K562 (cell line): ENCODE measurements at regions not wholly inside any gene's neighbourhood (a gene's known extent, or its start where the extent isn't known, plus 50 kb on each side); places are given as distances from the start of the nearest gene placed in this dataset.

Experiments used
- ADNP ChIP-seq: fragments of 200-800 bp; sonication (Bioruptor generic); IDR thresholded peaks from 2 replicates; pipeline ENCODE4 v1.6.1; 2016; ENCODE audit warnings: missing genetic modification characterization, missing compliant biosample characterization
- ARID2 ChIP-seq: fragments of 450-650 bp; IDR thresholded peaks from 2 replicates; pipeline ENCODE4 v1.6.1; 2017; ENCODE audit warnings: antibody characterized with exemption, mild to moderate bottlenecking
- CCNT2 ChIP-seq: IDR thresholded peaks from 2 replicates; pipeline ENCODE4 v1.6.1; 2011; ENCODE audit warnings: borderline replicate concordance, low read depth, mild to moderate bottlenecking, moderate library complexity, mixed read lengths, low read length; ENCODE audit not compliant: insufficient read length; ENCODE audit errors: extremely low read depth
- DPF2 ChIP-seq: fragments of 450-650 bp; IDR thresholded peaks from 2 replicates; pipeline ENCODE4 v1.6.1; 2016
- EP300 ChIP-seq: IDR thresholded peaks from 2 replicates; pipeline ENCODE4 v1.6.1; 2012; ENCODE audit warnings: low read length, improper control_type of control experiment
- GATA2 ChIP-seq: sonication (generic); formaldehyde crosslinking; IDR thresholded peaks from 2 replicates; pipeline ENCODE4 v1.4.0; 2020; ENCODE audit warnings: mild to moderate bottlenecking, missing genetic modification reagents
- KLF10 ChIP-seq: fragments of 250-450 bp; sonication (Bioruptor Pico); IDR thresholded peaks from 2 replicates; pipeline ENCODE4 v1.6.1; 2021; ENCODE audit warnings: matching md5 sums
- MCM3 ChIP-seq: fragments of 450-650 bp; IDR thresholded peaks from 2 replicates; pipeline ENCODE4 v1.6.1; 2016
- MEIS2 ChIP-seq: fragments of 450-650 bp; IDR thresholded peaks from 2 replicates; pipeline ENCODE4 v1.6.1; 2014; ENCODE audit warnings: mild to moderate bottlenecking; ENCODE audit not compliant: partially characterized antibody
- MTA3 ChIP-seq: fragments of 450-650 bp; formaldehyde crosslinking; IDR thresholded peaks from 2 replicates; pipeline ENCODE4 v1.6.1; 2017; ENCODE audit warnings: mild to moderate bottlenecking, borderline replicate concordance
- NUFIP1 ChIP-seq: fragments of 450-650 bp; IDR thresholded peaks from 2 replicates; pipeline ENCODE4 v1.6.1; 2018; ENCODE audit not compliant: partially characterized antibody
- PURB ChIP-seq: sonication (generic); formaldehyde crosslinking; IDR thresholded peaks from 2 replicates; pipeline ENCODE4 v1.9.0; 2021; ENCODE audit warnings: low read depth, mild to moderate bottlenecking, missing genetic modification reagents
- RBM34 ChIP-seq: fragments of 200-400 bp; formaldehyde crosslinking; IDR thresholded peaks from 2 replicates; pipeline ENCODE4 v1.6.1; 2018; ENCODE audit warnings: low read length, borderline replicate concordance; ENCODE audit not compliant: insufficient read depth
- SMAD3 ChIP-seq: fragments of 450-650 bp; formaldehyde crosslinking; conservative IDR thresholded peaks from 2 replicates; pipeline ENCODE4 v1.4.0; 2020; ENCODE audit warnings: mild to moderate bottlenecking
- SNRNP70 ChIP-seq: fragments of 200-400 bp; formaldehyde crosslinking; optimal IDR thresholded peaks from 2 replicates; pipeline ENCODE3; 2017; ENCODE audit warnings: low read depth, low read length
- ZBTB11 ChIP-seq, 3 experiments: fragments of 200-800 bp in 1 of 3; fragments of 250-450 bp in 1 of 3; fragments of 450-650 bp in 1 of 3; sonication (Bioruptor Pico) in 1 of 3; sonication (Bioruptor generic) in 1 of 3; formaldehyde crosslinking in 1 of 3; IDR thresholded peaks; 2 replicates each; pipeline versions ENCODE4 v1.6.1 to v1.8.0; 2016 to 2022; ENCODE audit warnings: mild to moderate bottlenecking in 2 of 3, missing genetic modification characterization in 2 of 3, missing compliant biosample characterization in 1 of 3, moderate library complexity in 1 of 3
- ZNF232 ChIP-seq: sonication (generic); formaldehyde crosslinking; IDR thresholded peaks from 2 replicates; pipeline ENCODE4 v1.8.0; 2022; ENCODE audit warnings: mild to moderate bottlenecking, missing genetic modification reagents
- ZNF551 ChIP-seq: fragments of 250-450 bp; sonication (Bioruptor Pico); IDR thresholded peaks from 2 replicates; pipeline ENCODE4 v1.5.0; 2021; ENCODE audit warnings: mild to moderate bottlenecking, moderate library complexity
- ZNF57 ChIP-seq: fragments of 450-650 bp; formaldehyde crosslinking; IDR thresholded peaks from 2 replicates; pipeline ENCODE4 v1.4.0; 2020; ENCODE audit warnings: mild to moderate bottlenecking, moderate library complexity
- ZNF695 ChIP-seq: fragments of 450-650 bp; formaldehyde crosslinking; IDR thresholded peaks from 2 replicates; pipeline ENCODE4 v1.4.0; 2020; ENCODE audit warnings: mild to moderate bottlenecking, moderate library complexity
- ZNF717 ChIP-seq: fragments of 250-450 bp; sonication (Bioruptor Pico); IDR thresholded peaks from 2 replicates; pipeline ENCODE4 v1.5.0; 2021
- ZNF764 ChIP-seq: fragments of 250-450 bp; sonication (Bioruptor Pico); IDR thresholded peaks from 2 replicates; pipeline ENCODE4 v1.4.0; 2020; ENCODE audit warnings: low read depth, mild to moderate bottlenecking, moderate library complexity
- ZNF77 ChIP-seq: fragments of 250-450 bp; sonication (Bioruptor Pico); IDR thresholded peaks from 2 replicates; pipeline ENCODE4 v1.5.0; 2020

GRCh38 chr13:44141725-44142539 is 231.7 kb upstream of the SERP2 start (continued):
- TF ChIP-seq KLF10 (CRISPR knock-in tag) (no peak), PURB (CRISPR knock-in tag) (no peak), ADNP (tag) (no peak), ZBTB11 (CRISPR knock-in tag; IDR thresholded peaks at IDR 0.05) (no peak), ZNF57 (no peak), SMAD3 (CRISPR knock-in tag) (no peak), ZNF764 (CRISPR knock-in tag) (no peak), ZNF551 (no peak), RBM34 (no peak), EP300 (no peak), ZNF695 (no peak), ZNF77 (CRISPR knock-in tag) (no peak), CCNT2 (no peak), GATA2 (CRISPR knock-in tag) (no peak), ZNF232 (CRISPR knock-in tag) (no peak), DPF2 (no peak), SNRNP70 (no peak), ARID2 (no peak), MEIS2 (no peak), MCM3 (no peak), MTA3 (no peak), NUFIP1 (no peak), ZNF717 (CRISPR knock-in tag) (no peak)
